ENCODE measurements at regions not wholly inside any gene's neighbourhood (a gene's known extent, or its start where the extent isn't known, plus 50 kb on each side); places are given as distances from the start of the nearest gene placed in this dataset.
A peak's percentile ranks its signal among the peaks of the same experiment; 100 is the strongest.

- no peak for DNase-seq
- TF ChIP-seq, protein P1, sequence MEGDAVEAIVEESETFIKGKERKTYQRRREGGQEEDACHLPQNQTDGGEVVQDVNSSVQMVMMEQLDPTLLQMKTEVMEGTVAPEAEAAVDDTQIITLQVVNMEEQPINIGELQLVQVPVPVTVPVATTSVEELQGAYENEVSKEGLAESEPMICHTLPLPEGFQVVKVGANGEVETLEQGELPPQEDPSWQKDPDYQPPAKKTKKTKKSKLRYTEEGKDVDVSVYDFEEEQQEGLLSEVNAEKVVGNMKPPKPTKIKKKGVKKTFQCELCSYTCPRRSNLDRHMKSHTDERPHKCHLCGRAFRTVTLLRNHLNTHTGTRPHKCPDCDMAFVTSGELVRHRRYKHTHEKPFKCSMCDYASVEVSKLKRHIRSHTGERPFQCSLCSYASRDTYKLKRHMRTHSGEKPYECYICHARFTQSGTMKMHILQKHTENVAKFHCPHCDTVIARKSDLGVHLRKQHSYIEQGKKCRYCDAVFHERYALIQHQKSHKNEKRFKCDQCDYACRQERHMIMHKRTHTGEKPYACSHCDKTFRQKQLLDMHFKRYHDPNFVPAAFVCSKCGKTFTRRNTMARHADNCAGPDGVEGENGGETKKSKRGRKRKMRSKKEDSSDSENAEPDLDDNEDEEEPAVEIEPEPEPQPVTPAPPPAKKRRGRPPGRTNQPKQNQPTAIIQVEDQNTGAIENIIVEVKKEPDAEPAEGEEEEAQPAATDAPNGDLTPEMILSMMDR (IDR thresholded peaks at IDR 0.05): no peak
- no peak for TF ChIP-seq POLR2A (IDR thresholded peaks at IDR 0.05)
- Histone ChIP-seq H3K9me3 (no peaks in the 10 kb centered on the region), H3K36me3 (ENCODE audit: low read depth, missing control alignments) (no peaks in the 10 kb centered on the region), H3K27ac (no peak overlapping the region), H3K4me3 (no peak overlapping the region), H3K4me1 (peaks cover 6% of the 10 kb centered on the region), H3K27me3 (no peaks in the 10 kb centered on the region)
- 39 to 45% methylated on average over 1 of the region's 1 CpG for WGBS, 2 donors
- intact Hi-C loops (cut with DNase I; ENCODE audit: low total_unique reads): no loop called here
Measured at GRCh38 chr10:78296785-78297184, 263.1 kb downstream of the RPS24 start.

GRCh38 chr10:78297997-78298396 is 264.3 kb downstream of the RPS24 start:
- intact Hi-C loops (cut with DNase I; ENCODE audit: low total_unique reads): no loop called here
- Histone ChIP-seq H3K27me3 (no peaks in the 10 kb centered on the region), H3K4me3 (no peak overlapping the region), H3K9me3 (no peaks in the 10 kb centered on the region), H3K36me3 (ENCODE audit: low read depth, missing control alignments) (no peaks in the 10 kb centered on the region), H3K4me1 (peaks cover 10% of the 10 kb centered on the region), H3K27ac (no peak overlapping the region)
- TF ChIP-seq POLR2A (IDR thresholded peaks at IDR 0.05): no peak
- TF ChIP-seq, protein P1 (IDR thresholded peaks at IDR 0.05): no peak
- no peak for DNase-seq
- WGBS, 2 donors: 80 to 100% methylated on average over 1 of the region's 1 CpG

- H3K9me3 ChIP-seq: no peaks in the 10 kb centered on the region
- H3K4me1 ChIP-seq: peaks cover 14% of the 10 kb centered on the region
- H3K27me3 ChIP-seq: no peaks in the 10 kb centered on the region
- no peak overlapping the region for H3K27ac ChIP-seq
- DNase-seq: no peak
- TF ChIP-seq POLR2A (IDR thresholded peaks at IDR 0.05): no peak
- TF ChIP-seq, protein P1 (IDR thresholded peaks at IDR 0.05): no peak
- no peaks in the 10 kb centered on the region for H3K36me3 ChIP-seq (ENCODE audit: low read depth, missing control alignments)
- no peak overlapping the region for H3K4me3 ChIP-seq
- intact Hi-C loops (cut with DNase I; ENCODE audit: low total_unique reads): no loop called here
- 79 to 88% methylated on average over 7 of the region's 7 CpGs for WGBS, 2 donors
Measured at GRCh38 chr10:78298835-78299234, 265.2 kb downstream of the RPS24 start.

DNA sequence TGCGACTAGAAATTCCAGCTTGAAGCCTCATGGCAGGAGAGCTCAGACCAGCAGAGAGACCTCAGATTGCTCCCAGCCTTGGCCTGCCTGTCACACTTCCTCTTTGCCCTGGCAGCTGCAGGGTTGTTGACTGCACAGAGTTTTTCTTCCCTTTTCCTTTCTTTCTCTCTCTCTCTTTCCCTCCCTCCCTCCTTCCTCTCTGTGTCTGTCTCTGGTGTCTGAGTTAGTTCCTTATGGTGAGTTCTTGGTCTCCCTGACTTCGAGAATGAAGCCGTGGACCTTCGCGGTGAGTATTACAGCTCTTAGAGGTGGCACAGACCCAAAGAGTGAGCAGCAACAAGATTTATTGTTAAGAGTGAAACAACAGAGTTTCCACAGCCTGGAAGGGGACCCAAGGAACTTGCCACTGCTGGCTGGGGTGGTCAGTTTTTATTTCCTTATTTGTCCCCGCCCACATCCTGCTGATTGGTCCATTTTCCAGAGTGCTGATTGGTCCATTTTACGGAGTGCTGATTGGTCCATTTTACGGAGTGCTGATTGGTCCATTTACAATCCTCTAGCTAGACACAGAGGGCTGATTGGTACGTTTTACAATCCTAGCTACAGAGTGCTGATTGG is 266.3 kb downstream of the RPS24 start:
- Histone ChIP-seq H3K27ac (no peak overlapping the region), H3K4me1 (peaks cover 16% of the 10 kb centered on the region), H3K27me3 (no peaks in the 10 kb centered on the region), H3K36me3 (ENCODE audit: low read depth, missing control alignments) (no peaks in the 10 kb centered on the region), H3K4me3 (no peak overlapping the region), H3K9me3 (no peaks in the 10 kb centered on the region)
- DNase-seq: peak; percentile 56
- WGBS, 2 donors: 80 to 85% methylated on average over 5 to 9 of the region's 9 CpGs
- intact Hi-C loops (cut with DNase I; ENCODE audit: low total_unique reads): no loop called here
- no peak for TF ChIP-seq POLR2A (IDR thresholded peaks at IDR 0.05)
- TF ChIP-seq, protein P1 (IDR thresholded peaks at IDR 0.05): no peak

- intact Hi-C loops (cut with DNase I; ENCODE audit: low total_unique reads): no loop called here
- Histone ChIP-seq H3K4me3 (no peak overlapping the region), H3K27me3 (no peaks in the 10 kb centered on the region), H3K27ac (no peak overlapping the region), H3K36me3 (ENCODE audit: low read depth, missing control alignments) (no peaks in the 10 kb centered on the region), H3K9me3 (no peaks in the 10 kb centered on the region), H3K4me1 (peaks cover 16% of the 10 kb centered on the region)
- no peak for TF ChIP-seq POLR2A (IDR thresholded peaks at IDR 0.05)
- TF ChIP-seq, protein P1 (IDR thresholded peaks at IDR 0.05): no peak
- WGBS, 2 donors: 67 to 100% methylated on average over 1 to 2 of the region's 2 CpGs
- no peak for DNase-seq
Measured at GRCh38 chr10:78300526-78300925, 266.9 kb downstream of the RPS24 start.

Data from testis (tissue), 2 donors.